ENCODE measurements at regions not wholly inside any gene's neighbourhood (a gene's known extent, or its start where the extent isn't known, plus 50 kb on each side); places are given as distances from the start of the nearest gene placed in this dataset.

- no peaks in the 10 kb centered on the region for H3K79me2 ChIP-seq (ENCODE audit: control insufficient read depth, insufficient read depth, low read length)
- no peak overlapping the region for H3K4me2 ChIP-seq (ENCODE audit: control insufficient read depth, insufficient read depth)
- ChIA-PET POLR2A (no interaction called here), RAD21 (ENCODE audit: unreplicated experiment) (no interaction called here), SMC1A (ENCODE audit: uncharacterized antibody, unreplicated experiment) (no interaction called here), CTCF (interaction anchor here (0.7 kb wide), 1 partner anchor 240 kb away, joined by 3 read pairs; no protein-coding TSS in a partner anchor)
- in situ Hi-C loops (cut with MboI) (no loop called here), intact Hi-C loops (cut with micrococcal nuclease; ENCODE audit: unreplicated experiment) (no loop called here)
- 63% methylated on average over 2 of the region's 2 CpGs for WGBS (ENCODE audit: insufficient coverage, insufficient replicate concordance, low lambda C conversion rate, missing lambda C conversion rate)
- no peaks in the 10 kb centered on the region for H3K27me3 ChIP-seq (replicated peaks in 1 of 2; ENCODE audit: control insufficient read depth in 2 of 2, insufficient read depth in 2 of 2, low read length in 1 of 2)
- no peaks in the 10 kb centered on the region for H3K9me3 ChIP-seq (replicated peaks; ENCODE audit: control insufficient read depth, insufficient read depth, low read length)
- H3K9ac ChIP-seq (ENCODE audit: control insufficient read depth, insufficient read depth, low read length) = no peak overlapping the region
- no peaks in the 10 kb centered on the region for H3K36me3 ChIP-seq (ENCODE audit: control insufficient read depth in 2 of 2, insufficient read depth in 2 of 2, low read length in 1 of 2)
- no peak overlapping the region for H3K27ac ChIP-seq (ENCODE audit: control insufficient read depth, insufficient read depth)
- no peak for ATAC-seq
- H4K20me1 ChIP-seq (ENCODE audit: control insufficient read depth, insufficient read depth) = no peaks in the 10 kb centered on the region
- no peak overlapping the region for H2AFZ ChIP-seq (ENCODE audit: control insufficient read depth, low read depth, low read length)
- no peak overlapping the region for H3K4me3 ChIP-seq
- no TSS peak for BruUV-seq (replicated peaks)
- no peak for TF ChIP-seq ZBTB11 (CRISPR knock-in tag; IDR thresholded peaks at IDR 0.05)
- no peak for TF ChIP-seq BACH1 (IDR thresholded peaks at IDR 0.05; ENCODE audit: borderline replicate concordance)
- TF ChIP-seq PBX3 (IDR thresholded peaks at IDR 0.05; ENCODE audit: insufficient replicate concordance, low read depth, low read length) = no peak
- no peak for TF ChIP-seq ZNF687 (IDR thresholded peaks at IDR 0.05)
- no peak for TF ChIP-seq RFX5 (IDR thresholded peaks at IDR 0.05; ENCODE audit: low read depth, low read length)
- TF ChIP-seq IRF3 (IDR thresholded peaks at IDR 0.05) = no peak
- no peak for FAIRE-seq
- H3K4me1 ChIP-seq (ENCODE audit: control insufficient read depth, insufficient read depth, low read length) = no peaks in the 10 kb centered on the region
- DNase-seq (ENCODE audit: low read depth, low spot score) = no peak
Observed at GRCh38 chr7:91378131-91378530, 113.9 kb downstream of the FZD1 start.
